NCI-H226 (cell line): ENCODE measurements at regions not wholly inside any gene's neighbourhood (a gene's known extent, or its start where the extent isn't known, plus 50 kb on each side); places are given as distances from the start of the nearest gene placed in this dataset.

ENCODE experiments used
- DNase-seq: peaks from one replicate; pipeline ENCODE4 v3.0.0-alpha.2; 2015

DNA sequence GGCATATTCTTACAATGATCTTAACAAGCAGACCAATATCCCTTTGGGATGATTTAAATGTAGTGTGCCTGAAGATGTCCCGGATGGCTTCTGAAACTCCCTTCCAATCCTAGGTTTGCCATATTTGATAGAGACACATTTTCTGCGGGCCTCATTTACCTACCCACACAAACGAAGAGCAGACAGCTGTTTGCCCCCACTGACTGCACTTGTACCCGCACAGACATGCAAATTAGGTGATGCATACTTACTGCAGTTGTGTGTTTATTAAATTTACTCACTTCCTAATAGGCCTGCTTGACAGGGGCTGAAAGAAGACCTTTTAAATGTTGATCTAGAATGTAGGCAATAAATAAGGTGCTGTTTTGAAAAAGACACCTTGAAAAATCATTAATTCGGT is 257.9 kb upstream of the RRP15 start:
- no peak for DNase-seq

- no peak for DNase-seq
Measured at GRCh38 chr1:218030846-218031245, 254.2 kb upstream of the RRP15 start.

DNA sequence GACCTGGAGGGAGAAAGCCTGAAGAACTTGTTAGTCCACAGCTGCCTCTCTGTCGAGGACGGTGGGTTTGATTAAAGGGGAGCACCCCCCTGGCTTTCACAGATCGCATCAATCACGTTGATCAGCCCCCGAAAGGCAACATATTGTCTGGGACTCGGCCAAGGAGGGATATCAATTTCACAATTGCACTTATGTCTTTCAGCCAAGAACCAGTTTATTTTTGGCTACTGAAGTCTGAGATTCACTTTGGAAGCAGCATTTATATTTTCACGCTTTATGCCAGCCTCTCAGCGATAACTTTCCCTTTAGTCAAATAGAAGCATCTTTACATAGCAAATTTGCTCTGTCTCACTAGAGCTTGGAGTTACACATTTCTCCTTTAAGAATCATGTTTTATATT is 253.2 kb upstream of the RRP15 start:
- DNase-seq, result no peak

- DNase-seq, result no peak
Measured at GRCh38 chr1:218034468-218034867, 250.6 kb upstream of the RRP15 start.

GRCh38 chr1:218048828-218049420 is 236.2 kb upstream of the RRP15 start:
- DNase-seq, result no peak

DNA sequence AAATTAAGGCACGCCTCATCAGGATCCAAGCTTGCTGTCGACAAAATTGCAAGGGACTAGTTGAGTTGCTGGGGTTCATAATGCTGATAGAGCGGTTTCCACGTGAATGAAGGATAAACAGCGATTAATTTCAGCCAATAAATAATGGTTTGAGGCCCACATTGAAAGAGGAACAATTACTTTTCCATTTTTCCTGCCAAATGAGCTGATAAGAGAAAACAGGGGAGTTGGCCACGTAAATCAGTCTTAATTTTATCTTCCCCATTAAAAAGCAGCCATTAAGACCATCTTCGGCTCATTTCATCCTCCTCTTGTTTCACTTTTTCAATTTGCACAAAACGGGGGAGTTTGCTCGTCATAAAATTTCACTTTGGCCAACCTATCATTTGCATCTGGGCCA is 235.5 kb upstream of the RRP15 start:
- no peak for DNase-seq

DNA sequence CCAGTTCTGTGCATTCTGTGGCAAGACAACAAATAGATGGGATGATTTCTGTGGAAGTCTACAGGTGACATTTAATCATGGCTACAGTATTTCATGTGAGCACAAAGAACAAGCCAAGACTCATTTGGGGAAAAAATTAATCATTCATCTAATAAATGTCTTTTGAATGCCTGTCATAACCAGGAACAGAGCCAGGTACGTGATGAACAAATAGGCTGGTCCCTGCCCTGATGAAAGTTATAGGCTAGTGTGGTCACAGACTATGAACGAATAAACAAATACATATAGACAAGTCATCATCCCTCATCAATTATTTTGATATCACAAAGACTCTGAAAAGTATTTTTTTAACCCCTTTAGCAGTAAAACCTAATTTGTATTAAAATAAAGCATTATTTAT is 226.4 kb upstream of the RRP15 start:
- DNase-seq, result no peak

- DNase-seq, result no peak
Measured at GRCh38 chr1:218064426-218064825, 220.7 kb upstream of the RRP15 start.

DNA sequence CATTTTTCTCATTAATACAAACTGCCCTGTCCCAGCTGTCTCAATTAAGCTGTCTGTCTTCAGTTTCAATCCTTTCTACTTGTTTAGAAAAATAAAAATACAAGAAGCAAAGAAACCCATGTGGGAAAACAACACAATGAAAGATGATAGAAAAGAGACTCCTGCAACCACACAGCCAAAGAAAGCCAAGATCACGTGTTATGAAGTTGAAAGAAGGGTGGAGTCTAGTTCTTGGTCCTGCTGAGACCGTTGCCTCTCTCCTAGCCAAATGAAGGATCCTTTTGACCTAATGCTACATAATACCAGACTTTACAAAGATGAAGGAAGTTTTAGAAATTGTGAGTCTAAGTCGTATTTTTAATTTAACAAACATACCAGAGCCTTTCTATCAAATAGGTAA is 218.8 kb upstream of the RRP15 start:
- no peak for DNase-seq

GRCh38 chr1:218068241-218068640 is 216.9 kb upstream of the RRP15 start:
- no peak for DNase-seq

GRCh38 chr1:218069180-218069579 is 215.9 kb upstream of the RRP15 start:
- DNase-seq, result no peak

- DNase-seq, result no peak
Measured at GRCh38 chr1:218073062-218073461, 212.0 kb upstream of the RRP15 start.

DNA sequence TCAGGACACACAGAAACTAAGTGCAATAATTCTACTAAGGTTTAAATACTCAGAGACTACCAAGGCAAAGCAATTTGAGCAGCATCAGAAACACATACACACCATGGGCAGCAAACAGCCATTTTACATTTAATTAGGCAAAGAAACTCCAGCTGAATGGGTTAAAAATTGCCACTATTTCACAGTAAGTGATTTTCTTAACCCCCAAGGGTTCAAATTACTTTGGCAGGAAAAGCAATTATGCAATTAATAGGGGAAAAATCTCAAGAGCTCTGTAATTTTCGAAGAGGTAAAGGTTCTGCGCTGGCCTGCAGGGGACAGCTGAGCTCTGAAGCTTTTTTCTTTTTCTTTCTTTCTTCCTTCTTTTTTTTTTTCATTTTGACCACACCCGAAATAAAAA is 206.2 kb upstream of the RRP15 start:
- DNase-seq, result no peak

GRCh38 chr1:218079347-218079746 is 205.7 kb upstream of the RRP15 start:
- DNase-seq, result no peak

DNA sequence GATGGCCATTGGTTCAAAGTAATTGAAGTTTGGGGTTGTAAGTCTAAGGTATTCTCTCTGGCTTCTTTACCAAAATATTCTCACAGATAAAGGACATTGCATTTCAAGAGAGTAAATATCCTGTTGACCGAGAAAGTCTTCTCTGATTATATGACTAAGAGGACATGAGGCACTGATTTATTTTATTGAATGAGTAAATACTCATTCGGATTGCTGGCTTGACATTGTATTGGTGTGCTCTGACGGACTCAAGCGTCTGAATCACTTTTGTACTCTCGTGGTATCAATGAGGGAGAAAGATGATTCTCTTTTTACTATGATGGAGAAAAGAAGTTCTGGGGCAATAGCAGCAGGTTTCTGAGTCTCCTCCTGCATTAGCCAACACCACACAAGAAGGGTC is 205.3 kb upstream of the RRP15 start:
- DNase-seq, result no peak

DNA sequence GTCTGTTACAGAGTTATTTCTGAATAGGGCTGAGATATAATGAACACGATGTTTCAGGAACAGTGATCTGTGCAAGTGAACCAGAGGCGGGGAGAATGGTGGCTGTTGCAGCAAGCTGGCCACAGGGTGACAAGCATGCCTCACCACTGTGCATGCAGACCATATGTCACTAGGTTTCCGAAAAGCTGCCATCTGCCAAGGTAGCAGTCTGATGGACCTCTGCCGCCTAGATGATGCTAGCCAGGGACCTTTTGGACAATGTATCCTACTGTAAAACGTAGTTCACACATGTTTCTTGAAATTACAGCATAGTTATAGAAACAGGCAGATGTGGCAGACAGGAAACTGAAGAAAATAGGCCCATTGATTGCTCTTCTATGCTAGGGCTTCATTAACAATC is 204.2 kb upstream of the RRP15 start:
- DNase-seq, result no peak

GRCh38 chr1:218081358-218081757 is 203.7 kb upstream of the RRP15 start:
- DNase-seq, result no peak

DNA sequence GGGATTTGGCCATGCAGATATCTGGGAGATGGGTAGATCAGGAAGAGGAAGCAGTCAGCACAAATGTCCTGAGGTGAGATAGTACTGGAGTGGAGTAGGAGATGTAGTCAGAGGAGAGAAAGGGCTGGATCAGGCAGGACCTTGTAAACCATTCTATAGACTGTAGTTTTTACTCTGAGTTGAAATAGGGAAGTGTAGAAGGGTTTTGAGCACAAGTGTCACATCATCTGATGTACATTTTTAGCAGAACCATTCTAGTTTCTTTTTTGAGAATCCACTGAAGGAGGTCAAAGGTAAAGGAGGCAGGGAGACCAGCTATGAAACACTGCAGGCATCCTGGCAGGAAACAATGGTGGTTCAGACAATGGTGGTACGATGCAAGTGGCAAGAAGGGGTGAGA is 194.6 kb upstream of the RRP15 start:
- DNase-seq, result no peak

- no peak for DNase-seq
Measured at GRCh38 chr1:218101409-218101808, 183.7 kb upstream of the RRP15 start.

DNA sequence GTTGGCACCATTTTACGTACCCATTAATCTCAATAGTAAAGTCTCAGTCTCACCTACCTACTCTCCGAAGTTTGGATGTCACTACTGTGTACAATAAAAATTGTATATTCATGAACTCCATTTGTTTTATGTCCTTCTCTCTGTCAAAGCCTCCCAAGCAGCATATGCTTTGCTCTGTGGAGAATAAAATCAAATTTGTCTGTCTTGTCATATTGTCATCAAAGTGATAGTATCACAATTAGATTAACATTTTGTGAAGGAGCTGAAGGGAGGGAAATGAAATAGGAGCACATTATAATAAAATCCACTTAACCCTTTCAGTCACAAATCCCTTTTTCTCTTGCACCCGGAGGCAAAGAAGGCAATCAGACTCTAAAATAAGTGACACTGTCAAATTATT is 177.1 kb upstream of the RRP15 start:
- DNase-seq, result no peak

- DNase-seq, result no peak
Measured at GRCh38 chr1:218112862-218113261, 172.2 kb upstream of the RRP15 start.

- no peak for DNase-seq
Measured at GRCh38 chr1:218123968-218124367, 161.1 kb upstream of the RRP15 start.

- DNase-seq, result no peak
Measured at GRCh38 chr1:218135371-218135770, 149.7 kb upstream of the RRP15 start.

DNA sequence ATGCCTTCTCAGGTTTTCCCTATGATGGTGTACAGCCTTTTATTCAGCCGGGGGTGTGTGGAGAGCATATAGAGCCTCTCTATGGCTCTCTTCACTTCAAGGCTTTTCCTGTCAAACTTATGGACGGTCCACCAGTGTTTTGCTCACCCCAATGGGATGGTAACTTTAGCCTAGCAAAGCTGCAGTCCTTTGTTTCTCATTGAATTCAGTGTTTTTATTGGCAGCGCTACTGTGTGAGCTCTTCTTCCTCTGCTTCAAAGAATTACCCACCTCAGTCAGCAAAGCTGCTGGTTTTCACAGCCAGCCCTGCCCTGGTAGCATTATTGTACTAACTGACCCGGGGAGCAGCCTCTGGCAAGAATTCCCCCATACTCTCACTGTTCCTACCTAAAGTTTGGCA is 145.3 kb upstream of the RRP15 start:
- no peak for DNase-seq

- no peak for DNase-seq
Measured at GRCh38 chr1:218156595-218156994, 128.5 kb upstream of the RRP15 start.

DNA sequence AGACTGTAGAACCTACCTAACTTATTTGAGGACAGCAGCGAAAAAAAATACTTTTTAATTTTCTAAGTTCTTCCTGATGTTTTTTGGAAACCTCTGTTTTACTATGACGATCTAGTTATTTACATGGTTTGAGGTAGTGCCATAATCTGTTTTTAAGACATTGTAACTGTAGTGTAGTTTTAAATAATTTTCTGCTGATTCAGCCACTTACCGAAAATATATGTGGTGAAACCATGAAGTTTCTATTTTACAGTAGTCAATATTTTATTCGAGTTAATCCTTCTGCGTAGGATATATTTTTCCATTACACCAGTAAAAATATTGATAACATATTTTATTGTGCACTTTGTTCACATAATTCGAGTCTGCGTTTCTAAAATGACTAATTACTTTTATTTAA is 121.7 kb upstream of the RRP15 start:
- DNase-seq, result no peak
